Glutamatergic neuron (in vitro differentiated cells): ENCODE measurements at regions not wholly inside any gene's neighbourhood (a gene's known extent, or its start where the extent isn't known, plus 50 kb on each side); places are given as distances from the start of the nearest gene placed in this dataset.
"Not testable (repeated sequence)": the region's sequence is repeated elsewhere in the genome, so short reads cannot be mapped to it uniquely, and the experiment has no call there.

Experiments
- DNase-seq: peaks from one replicate; pipeline ENCODE4 v3.0.0; 2022
- H3K27ac Mint-ChIP-seq: one replicate; pipeline ENCODE4 v1.8.0; 2020; ENCODE audit warnings: mild to moderate bottlenecking, mixed read lengths, inconsistent platforms; ENCODE audit not compliant: unreplicated experiment
- H3K27me3 Mint-ChIP-seq: one replicate; pipeline ENCODE4 v1.8.0; 2020; ENCODE audit warnings: mild to moderate bottlenecking, moderate library complexity, mixed read lengths, inconsistent platforms; ENCODE audit not compliant: unreplicated experiment
- H3K36me3 Mint-ChIP-seq: one replicate; pipeline ENCODE4 v1.8.0; 2020; ENCODE audit warnings: mild to moderate bottlenecking, mixed read lengths, inconsistent platforms; ENCODE audit not compliant: unreplicated experiment
- H3K4me1 Mint-ChIP-seq: one replicate; pipeline ENCODE4 v1.8.0; 2020; ENCODE audit warnings: mild to moderate bottlenecking, low read depth, mixed read lengths, inconsistent platforms; ENCODE audit not compliant: unreplicated experiment
- H3K4me3 Mint-ChIP-seq: one replicate; pipeline ENCODE4 v1.8.0; 2020; ENCODE audit warnings: mild to moderate bottlenecking, mixed read lengths, inconsistent platforms; ENCODE audit not compliant: unreplicated experiment
- H3K9me3 Mint-ChIP-seq: one replicate; pipeline ENCODE4 v1.8.0; 2020; ENCODE audit warnings: mild to moderate bottlenecking, moderate library complexity, mixed read lengths, inconsistent platforms; ENCODE audit not compliant: unreplicated experiment
- TF ChIP-seq, protein P1 (sequence below): fragments of 200-600 bp; sonication (generic); IDR thresholded peaks from one replicate; pipeline ENCODE4 v1.5.0; 2021; ENCODE audit not compliant: partially characterized antibody, unreplicated experiment

DNA sequence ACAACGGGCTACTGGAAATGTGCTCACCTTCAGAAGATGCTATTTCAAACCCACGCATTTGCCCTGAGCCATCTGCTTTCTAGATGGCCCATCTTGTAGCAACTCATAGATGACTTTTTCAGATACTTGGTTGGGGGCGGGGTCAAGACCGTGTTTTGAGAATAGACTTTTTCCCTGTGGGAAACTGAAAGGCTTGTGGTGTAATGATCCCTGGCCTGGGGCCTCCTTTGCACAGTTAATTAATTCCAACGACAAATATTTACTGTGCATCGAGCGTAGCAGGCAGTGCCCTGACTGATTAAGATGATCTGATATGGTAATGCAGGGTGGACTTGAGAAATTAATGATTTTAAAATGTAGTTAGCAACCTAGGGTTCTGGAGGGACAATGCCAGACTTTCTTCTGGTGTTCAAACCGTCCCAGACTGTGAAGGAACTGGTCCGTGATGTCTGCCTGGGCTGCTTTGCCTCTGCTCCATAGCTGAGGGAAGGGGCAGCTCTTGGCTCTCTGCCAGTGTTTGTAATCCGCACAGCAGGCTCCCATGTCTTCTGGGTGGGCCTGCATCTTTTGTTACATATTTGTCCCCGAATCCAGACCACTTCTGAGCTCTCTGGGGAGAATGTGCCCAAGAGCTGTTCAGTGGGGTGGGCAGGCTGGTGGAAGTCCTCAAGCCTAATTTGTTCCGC lies 84.8 kb downstream of the ADAMTS15 start:
- H3K36me3 Mint-ChIP-seq: no peaks in the 10 kb centered on the region
- no peak for DNase-seq
- no peak overlapping the region for H3K27ac Mint-ChIP-seq
- H3K9me3 Mint-ChIP-seq: no peaks in the 10 kb centered on the region
- TF ChIP-seq, protein P1, sequence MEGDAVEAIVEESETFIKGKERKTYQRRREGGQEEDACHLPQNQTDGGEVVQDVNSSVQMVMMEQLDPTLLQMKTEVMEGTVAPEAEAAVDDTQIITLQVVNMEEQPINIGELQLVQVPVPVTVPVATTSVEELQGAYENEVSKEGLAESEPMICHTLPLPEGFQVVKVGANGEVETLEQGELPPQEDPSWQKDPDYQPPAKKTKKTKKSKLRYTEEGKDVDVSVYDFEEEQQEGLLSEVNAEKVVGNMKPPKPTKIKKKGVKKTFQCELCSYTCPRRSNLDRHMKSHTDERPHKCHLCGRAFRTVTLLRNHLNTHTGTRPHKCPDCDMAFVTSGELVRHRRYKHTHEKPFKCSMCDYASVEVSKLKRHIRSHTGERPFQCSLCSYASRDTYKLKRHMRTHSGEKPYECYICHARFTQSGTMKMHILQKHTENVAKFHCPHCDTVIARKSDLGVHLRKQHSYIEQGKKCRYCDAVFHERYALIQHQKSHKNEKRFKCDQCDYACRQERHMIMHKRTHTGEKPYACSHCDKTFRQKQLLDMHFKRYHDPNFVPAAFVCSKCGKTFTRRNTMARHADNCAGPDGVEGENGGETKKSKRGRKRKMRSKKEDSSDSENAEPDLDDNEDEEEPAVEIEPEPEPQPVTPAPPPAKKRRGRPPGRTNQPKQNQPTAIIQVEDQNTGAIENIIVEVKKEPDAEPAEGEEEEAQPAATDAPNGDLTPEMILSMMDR: no peak
- H3K27me3 Mint-ChIP-seq: peaks cover 7% of the 10 kb centered on the region
- peaks cover 8% of the 10 kb centered on the region for H3K4me1 Mint-ChIP-seq
- H3K4me3 Mint-ChIP-seq: no peak overlapping the region

DNA sequence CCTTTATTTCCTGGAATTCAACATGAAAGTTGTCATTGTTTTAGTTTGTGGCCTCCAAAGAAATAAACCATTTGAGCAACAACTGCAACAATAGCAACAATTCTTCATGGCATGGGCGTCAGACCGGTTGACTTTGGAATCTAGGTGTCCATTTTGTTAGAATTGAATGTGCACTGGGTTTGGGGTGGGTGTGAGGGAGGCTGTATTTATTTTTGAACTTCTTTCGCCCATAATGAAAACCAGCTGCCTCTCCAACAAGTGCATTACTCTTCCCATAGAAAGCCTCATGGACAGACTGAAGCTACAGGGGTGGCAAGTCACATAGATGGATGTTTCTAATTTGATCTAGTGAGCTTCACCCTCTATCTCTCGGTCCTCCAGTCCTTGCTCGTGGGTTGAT lies 85.4 kb downstream of the ADAMTS15 start:
- no peaks in the 10 kb centered on the region for H3K9me3 Mint-ChIP-seq
- TF ChIP-seq, protein P1: no peak
- H3K27ac Mint-ChIP-seq: no peak overlapping the region
- H3K36me3 Mint-ChIP-seq: no peaks in the 10 kb centered on the region
- peaks cover 7% of the 10 kb centered on the region for H3K27me3 Mint-ChIP-seq
- H3K4me3 Mint-ChIP-seq: no peak overlapping the region
- DNase-seq: no peak
- peaks cover 6% of the 10 kb centered on the region for H3K4me1 Mint-ChIP-seq

DNA sequence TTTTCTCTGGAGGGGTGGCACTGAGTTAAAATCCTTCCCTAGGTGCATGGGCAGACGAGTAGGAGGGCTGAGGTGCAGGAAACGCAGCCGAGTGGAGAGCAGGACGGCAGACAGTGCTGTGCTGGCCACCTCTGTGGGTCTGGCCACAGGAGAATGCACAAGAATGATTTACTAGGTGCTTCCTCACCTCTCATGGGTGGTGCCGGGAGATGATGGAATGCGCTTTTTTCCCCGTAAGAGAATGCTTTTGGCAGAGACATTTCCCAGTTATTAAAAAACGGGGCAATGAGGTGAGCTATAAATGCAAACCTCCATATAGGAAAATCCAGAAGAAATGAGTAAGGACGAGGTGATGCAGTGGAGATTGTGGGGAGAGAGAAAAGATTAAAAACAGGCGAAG lies 86.1 kb downstream of the ADAMTS15 start:
- no peak overlapping the region for H3K27ac Mint-ChIP-seq
- H3K27me3 Mint-ChIP-seq: peaks cover 7% of the 10 kb centered on the region
- peaks cover 6% of the 10 kb centered on the region for H3K4me1 Mint-ChIP-seq
- H3K9me3 Mint-ChIP-seq: no peaks in the 10 kb centered on the region
- TF ChIP-seq, protein P1: no peak
- no peak for DNase-seq
- H3K4me3 Mint-ChIP-seq: no peak overlapping the region
- no peaks in the 10 kb centered on the region for H3K36me3 Mint-ChIP-seq

DNA sequence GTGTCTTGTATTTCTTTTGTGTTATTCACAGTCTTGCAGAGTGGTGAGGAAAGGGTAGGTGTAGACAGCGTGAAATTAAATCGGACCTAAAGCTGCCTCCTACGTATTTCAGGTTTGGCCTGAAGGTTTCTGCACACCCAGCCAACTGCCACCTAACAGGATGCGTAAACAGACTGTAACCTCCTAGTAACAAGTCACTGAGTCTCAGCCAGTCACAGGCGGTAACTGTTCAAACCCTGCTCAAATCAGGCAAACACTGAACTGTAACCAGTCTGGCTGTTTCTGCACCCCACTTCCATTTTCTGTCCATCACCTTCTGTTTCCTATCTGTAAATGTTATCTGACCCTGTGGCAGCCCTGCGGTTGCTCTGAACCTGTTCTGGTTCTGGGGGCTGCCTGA lies 87.1 kb downstream of the ADAMTS15 start:
- Mint-ChIP-seq H3K4me1 (peaks cover 6% of the 10 kb centered on the region), H3K9me3 (no peaks in the 10 kb centered on the region), H3K36me3 (no peaks in the 10 kb centered on the region), H3K4me3 (no peak overlapping the region), H3K27ac (no peak overlapping the region), H3K27me3 (peaks cover 10% of the 10 kb centered on the region)
- no peak for DNase-seq
- TF ChIP-seq, protein P1: no peak

DNA sequence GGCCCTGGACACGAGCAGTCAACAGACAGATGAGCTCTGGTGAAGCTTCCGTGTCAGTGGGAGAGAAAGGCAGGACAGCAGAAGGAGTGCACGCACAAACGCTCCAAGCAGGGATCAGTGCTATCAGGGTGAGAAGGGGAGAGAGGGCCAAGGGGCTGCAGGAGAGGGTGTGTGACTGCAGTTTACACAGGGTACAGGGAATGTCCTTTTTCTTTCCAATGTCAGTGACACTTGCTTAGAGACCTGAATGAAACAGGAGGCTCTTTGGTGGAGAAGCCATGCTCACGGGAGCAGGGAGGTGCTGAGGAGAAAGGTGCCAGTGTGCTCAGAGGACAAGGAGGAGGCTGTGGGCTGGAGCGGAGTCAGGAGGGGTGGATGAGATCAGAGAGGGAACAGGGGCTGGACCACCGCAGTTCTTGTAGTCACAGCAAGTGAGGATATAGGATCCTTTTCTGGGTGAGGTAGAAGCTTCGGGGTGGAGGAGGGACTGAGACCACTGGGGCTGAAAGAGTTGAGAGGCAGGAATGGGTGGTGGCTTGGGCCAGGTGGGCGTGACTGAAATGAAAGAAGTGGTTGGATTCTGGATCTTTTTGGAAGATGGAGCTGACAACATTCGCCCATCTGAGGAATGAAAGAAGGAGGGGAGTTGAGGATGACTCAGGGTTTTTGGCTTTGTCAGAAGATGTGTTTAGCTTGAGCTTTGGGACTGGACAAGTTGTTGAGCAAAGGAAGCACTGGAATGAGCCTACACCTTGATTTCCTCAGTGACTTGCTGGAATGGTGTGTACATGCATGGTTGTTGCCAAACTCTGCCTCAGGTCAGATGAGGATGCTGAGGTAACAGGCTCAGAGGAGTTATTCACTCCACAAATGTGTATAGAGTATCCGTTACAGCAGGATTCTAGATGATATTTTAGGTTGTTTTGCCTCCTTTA lies 87.9 kb downstream of the ADAMTS15 start:
- no peak overlapping the region for H3K4me3 Mint-ChIP-seq
- peaks cover 10% of the 10 kb centered on the region for H3K27me3 Mint-ChIP-seq
- H3K9me3 Mint-ChIP-seq: no peaks in the 10 kb centered on the region
- DNase-seq: no peak
- TF ChIP-seq, protein P1: no peak
- peaks cover 3% of the 10 kb centered on the region for H3K4me1 Mint-ChIP-seq
- no peak overlapping the region for H3K27ac Mint-ChIP-seq
- H3K36me3 Mint-ChIP-seq: no peaks in the 10 kb centered on the region

DNA sequence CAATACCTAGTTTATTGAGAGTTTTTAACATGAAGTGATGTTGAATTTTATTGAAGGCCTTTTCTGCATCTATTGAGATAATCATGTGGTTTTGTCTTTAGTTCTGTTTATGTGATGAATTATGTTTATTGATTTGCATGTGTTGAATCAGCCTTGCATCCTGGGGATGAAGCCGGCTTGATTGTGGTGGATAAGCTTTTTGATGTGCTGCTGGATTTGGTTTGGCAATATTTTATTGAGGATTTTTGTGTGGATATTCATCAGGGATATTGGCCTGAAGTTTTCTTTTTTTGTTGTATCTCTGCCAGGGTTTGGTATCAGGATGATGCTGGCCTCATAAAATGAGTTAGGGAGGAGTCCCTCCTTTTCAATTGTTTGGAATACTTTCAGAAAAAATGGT lies 91.2 kb downstream of the ADAMTS15 start:
- not testable (repeated sequence) for H3K36me3 Mint-ChIP-seq, H3K4me3 Mint-ChIP-seq, DNase-seq, H3K27me3 Mint-ChIP-seq, H3K9me3 Mint-ChIP-seq, H3K4me1 Mint-ChIP-seq, H3K27ac Mint-ChIP-seq
